Central memory CD8-positive, alpha-beta T cell (primary cell): ENCODE measurements at regions not wholly inside any gene's neighbourhood (a gene's known extent, or its start where the extent isn't known, plus 50 kb on each side); places are given as distances from the start of the nearest gene placed in this dataset.

Source experiments
- ATAC-seq: fragments of 150-1000 bp; cut with Tn5 transposase; replicated peaks from 2 replicates; pipeline ENCODE4 v1.10.0; 2022; ENCODE audit warnings: mild to moderate bottlenecking, moderate FRiP score, moderate number of reproducible peaks; ENCODE audit not compliant: poor library complexity, severe bottlenecking; ENCODE audit errors: extremely low read depth
- DNase-seq, 2 donors: peaks; one replicate each; pipeline ENCODE4 v3.0.0; 2021; ENCODE audit warnings: low spot score in 2 of 2
- H3K27ac Mint-ChIP-seq: one replicate; pipeline ENCODE4 v1.8.0; 2022; ENCODE audit warnings: low read depth, mild to moderate bottlenecking, moderate library complexity, mixed read lengths
- H3K27me3 Mint-ChIP-seq: one replicate; pipeline ENCODE4 v1.8.0; 2022; ENCODE audit warnings: mixed read lengths
- H3K36me3 Mint-ChIP-seq: one replicate; pipeline ENCODE4 v1.8.0; 2022; ENCODE audit warnings: mild to moderate bottlenecking, moderate library complexity, mixed read lengths; ENCODE audit not compliant: insufficient read depth
- H3K4me1 Mint-ChIP-seq: one replicate; pipeline ENCODE4 v1.8.0; 2022; ENCODE audit warnings: mixed read lengths
- H3K4me3 Mint-ChIP-seq: one replicate; pipeline ENCODE4 v1.8.0; 2022; ENCODE audit warnings: mild to moderate bottlenecking, moderate library complexity, mixed read lengths
- H3K9me3 Mint-ChIP-seq: one replicate; pipeline ENCODE4 v1.8.0; 2022; ENCODE audit warnings: mixed read lengths

GRCh38 chr9:88812938-88813637, 178.2 kb upstream of the S1PR3 start:
- no peak overlapping the region for H3K4me3 Mint-ChIP-seq
- no peak for DNase-seq
- no peaks in the 10 kb centered on the region for H3K9me3 Mint-ChIP-seq
- no peak for ATAC-seq
- H3K27me3 Mint-ChIP-seq = peaks cover 29% of the 10 kb centered on the region
- no peak overlapping the region for H3K27ac Mint-ChIP-seq
- no peaks in the 10 kb centered on the region for H3K4me1 Mint-ChIP-seq
- H3K36me3 Mint-ChIP-seq = no peaks in the 10 kb centered on the region

GRCh38 chr9:88813638-88814209, 177.5 kb upstream of the S1PR3 start:
- Mint-ChIP-seq H3K27ac (no peak overlapping the region), H3K9me3 (no peaks in the 10 kb centered on the region), H3K36me3 (peaks cover 2% of the 10 kb centered on the region), H3K27me3 (peaks cover 29% of the 10 kb centered on the region), H3K4me3 (no peak overlapping the region), H3K4me1 (no peaks in the 10 kb centered on the region)
- DNase-seq = no peak
- no peak for ATAC-seq

GRCh38 chr9:88814577-88814976, 176.7 kb upstream of the S1PR3 start:
- H3K27me3 Mint-ChIP-seq = peaks cover 29% of the 10 kb centered on the region
- H3K36me3 Mint-ChIP-seq = peaks cover 2% of the 10 kb centered on the region
- H3K4me1 Mint-ChIP-seq = no peaks in the 10 kb centered on the region
- no peaks in the 10 kb centered on the region for H3K9me3 Mint-ChIP-seq
- DNase-seq (no peak), ATAC-seq (no peak)
- no peak overlapping the region for H3K27ac Mint-ChIP-seq
- no peak overlapping the region for H3K4me3 Mint-ChIP-seq

- no peaks in the 10 kb centered on the region for H3K4me1 Mint-ChIP-seq
- no peak overlapping the region for H3K4me3 Mint-ChIP-seq
- H3K9me3 Mint-ChIP-seq = no peaks in the 10 kb centered on the region
- H3K36me3 Mint-ChIP-seq = peaks cover 2% of the 10 kb centered on the region
- H3K27ac Mint-ChIP-seq = no peak overlapping the region
- DNase-seq (no peak), ATAC-seq (no peak)
- peaks cover 18% of the 10 kb centered on the region for H3K27me3 Mint-ChIP-seq
Measured at GRCh38 chr9:88816141-88816540, 175.1 kb upstream of the S1PR3 start.

GRCh38 chr9:88816591-88816990, 174.7 kb upstream of the S1PR3 start:
- Mint-ChIP-seq H3K4me1 (no peaks in the 10 kb centered on the region), H3K9me3 (no peaks in the 10 kb centered on the region), H3K36me3 (peaks cover 2% of the 10 kb centered on the region), H3K27me3 (peaks cover 15% of the 10 kb centered on the region), H3K27ac (no peak overlapping the region), H3K4me3 (no peak overlapping the region)
- ATAC-seq (no peak), DNase-seq (no peak)

GRCh38 chr9:88817628-88818027, 173.6 kb upstream of the S1PR3 start:
- H3K4me3 Mint-ChIP-seq = no peak overlapping the region
- no peak for ATAC-seq
- H3K27me3 Mint-ChIP-seq = peaks cover 15% of the 10 kb centered on the region
- no peaks in the 10 kb centered on the region for H3K9me3 Mint-ChIP-seq
- H3K27ac Mint-ChIP-seq = no peak overlapping the region
- H3K36me3 Mint-ChIP-seq = peaks cover 2% of the 10 kb centered on the region
- no peak for DNase-seq
- no peaks in the 10 kb centered on the region for H3K4me1 Mint-ChIP-seq

GRCh38 chr9:88818495-88819201, 172.6 kb upstream of the S1PR3 start:
- Mint-ChIP-seq H3K4me1 (no peaks in the 10 kb centered on the region), H3K27me3 (peaks cover 25% of the 10 kb centered on the region), H3K4me3 (no peak overlapping the region), H3K27ac (no peak overlapping the region), H3K9me3 (no peaks in the 10 kb centered on the region), H3K36me3 (peaks cover 2% of the 10 kb centered on the region)
- ATAC-seq = no peak
- DNase-seq = no peak

GRCh38 chr9:88819476-88819875, 171.8 kb upstream of the S1PR3 start:
- no peak for DNase-seq
- no peaks in the 10 kb centered on the region for H3K9me3 Mint-ChIP-seq
- no peaks in the 10 kb centered on the region for H3K4me1 Mint-ChIP-seq
- peaks cover 2% of the 10 kb centered on the region for H3K36me3 Mint-ChIP-seq
- H3K27me3 Mint-ChIP-seq = peaks cover 32% of the 10 kb centered on the region
- H3K4me3 Mint-ChIP-seq = no peak overlapping the region
- ATAC-seq = no peak
- no peak overlapping the region for H3K27ac Mint-ChIP-seq

- no peaks in the 10 kb centered on the region for H3K4me1 Mint-ChIP-seq
- no peak overlapping the region for H3K4me3 Mint-ChIP-seq
- H3K27me3 Mint-ChIP-seq = peaks cover 32% of the 10 kb centered on the region
- H3K27ac Mint-ChIP-seq = no peak overlapping the region
- H3K36me3 Mint-ChIP-seq = peaks cover 2% of the 10 kb centered on the region
- no peaks in the 10 kb centered on the region for H3K9me3 Mint-ChIP-seq
- no peak for DNase-seq
- no peak for ATAC-seq
Measured at GRCh38 chr9:88820055-88820454, 171.2 kb upstream of the S1PR3 start.

- Mint-ChIP-seq H3K27me3 (peaks cover 35% of the 10 kb centered on the region), H3K4me3 (no peak overlapping the region), H3K27ac (no peak overlapping the region), H3K4me1 (no peaks in the 10 kb centered on the region), H3K9me3 (no peaks in the 10 kb centered on the region), H3K36me3 (peaks cover 2% of the 10 kb centered on the region)
- DNase-seq (no peak), ATAC-seq (no peak)
Measured at GRCh38 chr9:88821033-88821745, 170.1 kb upstream of the S1PR3 start.

- ATAC-seq (no peak), DNase-seq (no peak)
- no peaks in the 10 kb centered on the region for H3K9me3 Mint-ChIP-seq
- H3K4me1 Mint-ChIP-seq = no peaks in the 10 kb centered on the region
- no peak overlapping the region for H3K4me3 Mint-ChIP-seq
- no peak overlapping the region for H3K27ac Mint-ChIP-seq
- H3K36me3 Mint-ChIP-seq = peaks cover 2% of the 10 kb centered on the region
- H3K27me3 Mint-ChIP-seq = peaks cover 40% of the 10 kb centered on the region
Measured at GRCh38 chr9:88821746-88822106, 169.5 kb upstream of the S1PR3 start.

GRCh38 chr9:88824711-88825110, 166.6 kb upstream of the S1PR3 start:
- no peak for ATAC-seq
- no peaks in the 10 kb centered on the region for H3K9me3 Mint-ChIP-seq
- no peaks in the 10 kb centered on the region for H3K36me3 Mint-ChIP-seq
- no peaks in the 10 kb centered on the region for H3K4me1 Mint-ChIP-seq
- no peak for DNase-seq
- H3K27ac Mint-ChIP-seq = no peak overlapping the region
- H3K4me3 Mint-ChIP-seq = no peak overlapping the region
- peaks cover 56% of the 10 kb centered on the region for H3K27me3 Mint-ChIP-seq
